NCI-H524 (cell line): ENCODE measurements at regions not wholly inside any gene's neighbourhood (a gene's known extent, or its start where the extent isn't known, plus 50 kb on each side); places are given as distances from the start of the nearest gene placed in this dataset.
"Not testable (repeated sequence)": the region's sequence is repeated elsewhere in the genome, so short reads cannot be mapped to it uniquely, and the experiment has no call there.

Experiments
- DNase-seq, 2 experiments: peaks; one replicate each; lab custom pipeline; 2025; lab: John Stamatoyannopoulos, UW

- DNase-seq = no peak
Observed at GRCh38 chr10:4437791-4438190, 388.2 kb upstream of the AKR1E2 start.

DNA sequence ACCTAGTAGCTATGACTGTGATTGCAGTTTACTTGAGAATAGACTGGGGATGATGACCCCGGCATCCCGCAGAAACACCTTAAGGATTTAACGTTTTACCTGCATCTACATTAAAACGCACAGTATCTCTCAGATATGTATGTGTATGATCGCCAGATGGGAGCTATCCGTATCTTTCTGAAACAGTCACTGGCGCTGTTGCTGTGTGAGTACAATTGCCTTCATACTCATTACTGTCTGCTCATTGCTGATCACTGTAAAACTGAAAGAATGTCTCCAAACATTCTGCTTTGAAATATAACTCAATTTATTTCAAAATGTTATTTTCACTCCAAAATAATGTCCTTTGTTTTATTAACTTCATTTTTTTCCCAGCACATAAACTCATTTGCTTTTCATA, 388.9 kb upstream of the AKR1E2 start:
- DNase-seq = no peak

GRCh38 chr10:4436103-4436502, 389.9 kb upstream of the AKR1E2 start:
- DNase-seq = no peak

GRCh38 chr10:4434516-4435071, 391.4 kb upstream of the AKR1E2 start:
- no peak for DNase-seq

DNA sequence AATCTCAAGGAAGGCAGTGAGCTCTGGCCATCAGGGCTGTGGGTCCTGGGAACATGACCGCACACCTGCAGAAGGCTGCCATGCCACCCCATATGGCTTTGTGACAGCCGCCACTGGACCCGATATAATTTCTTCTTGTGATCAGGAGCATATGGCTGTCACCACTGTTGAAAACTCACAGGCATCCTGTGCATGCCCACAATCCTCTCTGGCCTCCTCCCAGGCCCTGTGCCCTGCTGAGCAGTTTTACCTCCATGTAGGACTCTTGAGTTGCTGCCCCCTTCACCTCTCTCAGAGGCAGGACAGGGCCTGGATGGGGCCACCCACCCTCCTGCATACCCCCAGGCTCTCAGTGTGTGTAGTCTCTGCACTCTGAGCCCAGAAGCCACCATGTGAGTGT, 391.9 kb upstream of the AKR1E2 start:
- no peak for DNase-seq

DNA sequence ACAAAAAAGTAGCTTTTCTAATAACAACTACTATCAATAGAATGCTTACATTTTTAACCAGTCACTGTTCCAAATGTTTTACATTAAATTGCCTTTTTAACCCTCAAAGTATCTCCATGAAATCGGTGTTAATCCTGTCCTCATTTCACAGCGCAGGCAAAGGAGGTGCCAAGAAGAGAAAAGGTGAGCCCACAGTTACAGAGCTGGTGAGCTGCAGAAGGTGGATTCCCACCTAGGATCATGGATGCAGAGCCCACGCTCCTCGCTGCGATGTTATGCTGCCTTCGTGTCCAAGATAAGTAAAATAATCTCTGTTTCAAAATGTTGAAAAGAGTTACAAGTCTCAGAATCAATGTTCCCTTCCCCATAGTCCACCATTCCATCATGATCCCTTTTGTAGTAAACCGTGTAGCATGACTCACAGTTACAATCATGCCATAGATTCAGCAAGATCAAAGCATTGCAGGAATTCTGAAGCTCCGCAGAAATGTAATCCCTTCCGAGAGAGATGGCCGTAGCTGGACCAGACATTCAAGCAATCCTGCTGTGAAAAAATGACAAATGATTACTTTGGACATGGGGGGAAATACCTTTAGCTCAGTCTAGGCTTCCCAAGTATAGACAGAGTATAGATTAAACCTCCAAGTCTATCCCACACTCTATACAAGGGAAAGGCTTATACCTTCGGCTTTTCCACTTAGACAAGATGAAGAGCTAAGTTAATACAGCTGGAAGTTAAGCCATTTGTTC, 394.7 kb upstream of the AKR1E2 start:
- peak in 1 of 2 experiments; percentile 56 for DNase-seq

DNA sequence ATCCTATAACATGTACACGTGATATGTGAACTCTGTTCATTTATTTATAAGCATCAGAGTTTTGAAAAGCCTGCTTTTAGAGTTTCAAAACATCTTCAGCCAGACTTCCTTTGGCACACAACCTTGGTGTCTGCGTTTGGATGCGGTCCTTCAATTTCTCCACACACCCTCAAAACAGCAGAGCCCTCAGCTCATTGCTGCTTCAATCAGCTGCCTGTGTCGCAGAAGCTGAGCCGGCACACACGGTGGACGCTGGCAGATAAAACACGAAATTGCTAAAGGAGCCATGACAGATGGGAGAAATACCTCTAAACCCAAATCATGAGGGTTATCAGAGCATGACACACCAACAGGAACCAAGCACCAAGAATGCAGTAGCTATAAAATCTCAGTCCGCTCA, 396.4 kb upstream of the AKR1E2 start:
- no peak for DNase-seq

DNA sequence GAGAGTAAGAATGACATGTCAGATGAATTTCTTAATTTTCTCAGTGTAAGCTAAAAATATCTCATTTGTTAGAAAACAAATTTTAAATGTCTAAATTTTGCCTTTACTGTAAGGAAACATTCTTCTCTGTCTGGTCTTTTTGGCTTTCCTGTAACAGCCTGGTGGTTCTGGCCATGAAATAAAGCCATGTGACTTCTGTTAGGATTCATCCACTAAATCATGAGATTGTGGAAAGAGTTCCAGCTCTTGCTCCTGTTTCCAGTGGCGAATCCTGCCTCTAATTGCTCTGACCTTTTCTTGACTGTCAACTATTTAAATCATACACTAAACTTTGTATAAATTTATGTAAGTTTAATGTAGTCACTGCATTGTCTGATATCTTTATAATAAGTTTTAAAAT, 398.5 kb upstream of the AKR1E2 start:
- no peak for DNase-seq

DNA sequence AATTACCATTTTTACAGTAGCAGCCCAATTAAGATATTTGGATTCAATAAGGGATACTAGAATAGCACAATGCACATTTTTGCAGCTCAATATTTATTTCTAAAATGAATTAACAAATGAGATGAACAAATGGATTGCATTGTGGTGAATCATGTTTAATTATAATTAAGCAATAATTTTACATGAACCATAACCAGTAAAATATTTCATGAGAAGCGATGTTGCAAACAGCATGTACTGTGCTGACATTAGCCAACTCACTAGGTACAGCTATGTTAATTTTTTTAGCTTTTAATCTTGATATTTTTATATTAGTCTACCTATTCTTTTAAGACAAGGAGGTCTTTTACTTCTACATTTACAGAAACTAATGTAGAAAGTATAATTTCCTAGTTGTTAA, 399.1 kb upstream of the AKR1E2 start:
- DNase-seq = no peak

GRCh38 chr10:4409319-4409718, 416.7 kb upstream of the AKR1E2 start:
- no peak for DNase-seq

DNA sequence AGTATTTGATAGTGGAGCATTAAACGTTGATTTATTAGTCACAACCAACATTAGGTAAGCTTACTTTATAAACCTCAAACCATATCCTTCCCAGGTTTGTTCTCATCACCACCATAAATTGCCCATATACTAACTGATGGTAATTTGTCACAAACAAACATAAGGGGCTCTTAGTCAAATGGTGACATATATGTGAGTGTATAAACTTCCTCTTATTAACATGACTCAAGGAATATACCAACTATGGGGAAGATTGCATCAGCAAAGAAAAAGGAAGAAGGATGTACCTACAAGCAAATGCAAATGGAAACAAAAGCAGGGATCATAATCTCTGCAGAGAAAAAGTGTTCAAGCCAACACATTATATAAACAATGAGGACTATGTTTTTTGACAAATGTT, 418.2 kb upstream of the AKR1E2 start:
- DNase-seq = no peak

- no peak for DNase-seq
Observed at GRCh38 chr10:4405828-4406227, 420.2 kb upstream of the AKR1E2 start.

DNA sequence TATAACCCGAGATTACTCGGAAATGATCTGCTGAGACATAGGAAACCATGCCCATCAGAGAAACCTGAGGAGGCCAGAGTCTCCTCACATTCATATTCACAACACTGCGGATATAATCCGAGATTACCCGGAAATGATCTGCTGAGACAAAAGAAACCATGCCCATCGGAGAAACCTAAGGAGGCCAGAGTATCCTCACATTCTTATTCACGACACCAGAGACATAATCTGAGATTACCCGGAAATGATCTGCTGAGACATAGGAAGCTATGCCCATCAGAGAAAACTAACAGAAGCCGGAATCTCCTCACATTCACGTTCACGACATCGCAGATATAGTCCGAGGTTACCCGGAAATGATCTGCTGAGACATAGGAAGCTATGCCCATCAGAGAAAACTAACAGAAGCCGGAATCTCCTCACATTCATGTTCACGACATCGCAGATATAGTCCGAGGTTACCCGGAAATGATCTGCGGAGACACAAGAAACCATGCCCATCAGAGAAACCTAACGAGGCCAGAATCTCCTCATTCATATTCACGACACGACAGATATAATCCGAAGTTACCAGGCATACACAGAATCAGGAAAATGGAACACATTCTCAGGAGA, 422.3 kb upstream of the AKR1E2 start:
- no peak for DNase-seq

GRCh38 chr10:4401080-4401479, 424.9 kb upstream of the AKR1E2 start:
- DNase-seq = not testable (repeated sequence)

GRCh38 chr10:4399556-4399955, 426.5 kb upstream of the AKR1E2 start:
- no peak for DNase-seq

DNA sequence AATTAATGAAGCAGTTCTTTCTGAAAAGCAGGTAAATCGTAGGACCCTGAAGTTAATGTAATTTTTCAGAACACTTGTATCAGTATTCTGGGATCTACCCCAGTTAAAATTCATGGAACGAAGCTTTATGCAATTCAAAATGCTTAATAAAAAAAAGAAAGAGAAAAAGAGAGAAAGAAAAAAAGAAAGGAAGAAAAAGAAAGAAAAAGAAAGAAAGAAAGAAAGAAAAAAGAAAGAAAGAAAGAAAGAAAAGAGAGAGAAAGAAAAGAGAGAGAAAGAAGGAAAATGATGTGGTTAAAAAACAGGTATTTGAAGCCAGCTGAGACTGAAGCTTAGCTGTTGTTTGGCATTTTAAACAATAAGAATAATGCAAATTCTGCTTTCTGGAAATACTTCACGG, 427.4 kb upstream of the AKR1E2 start:
- DNase-seq = no peak

DNA sequence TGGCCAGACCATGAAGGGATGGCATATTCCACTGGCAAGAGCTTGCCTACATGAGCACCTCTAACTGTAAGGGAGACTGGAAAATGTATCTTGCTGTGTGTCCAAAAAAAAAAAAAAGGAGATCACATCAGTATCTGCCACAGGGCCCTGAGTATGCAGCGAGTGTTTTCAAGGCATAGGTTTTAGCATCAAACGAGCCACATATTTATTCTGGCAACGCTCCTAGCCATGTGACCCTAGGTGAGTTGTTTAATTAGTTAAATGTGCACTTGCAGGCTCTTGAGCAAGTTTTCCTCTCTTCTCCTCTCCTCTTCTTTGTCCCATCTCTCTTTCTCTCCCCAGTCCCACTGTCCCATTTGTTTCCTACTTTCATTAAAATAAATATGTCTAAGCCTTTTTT, 428.7 kb upstream of the AKR1E2 start:
- no peak for DNase-seq

DNA sequence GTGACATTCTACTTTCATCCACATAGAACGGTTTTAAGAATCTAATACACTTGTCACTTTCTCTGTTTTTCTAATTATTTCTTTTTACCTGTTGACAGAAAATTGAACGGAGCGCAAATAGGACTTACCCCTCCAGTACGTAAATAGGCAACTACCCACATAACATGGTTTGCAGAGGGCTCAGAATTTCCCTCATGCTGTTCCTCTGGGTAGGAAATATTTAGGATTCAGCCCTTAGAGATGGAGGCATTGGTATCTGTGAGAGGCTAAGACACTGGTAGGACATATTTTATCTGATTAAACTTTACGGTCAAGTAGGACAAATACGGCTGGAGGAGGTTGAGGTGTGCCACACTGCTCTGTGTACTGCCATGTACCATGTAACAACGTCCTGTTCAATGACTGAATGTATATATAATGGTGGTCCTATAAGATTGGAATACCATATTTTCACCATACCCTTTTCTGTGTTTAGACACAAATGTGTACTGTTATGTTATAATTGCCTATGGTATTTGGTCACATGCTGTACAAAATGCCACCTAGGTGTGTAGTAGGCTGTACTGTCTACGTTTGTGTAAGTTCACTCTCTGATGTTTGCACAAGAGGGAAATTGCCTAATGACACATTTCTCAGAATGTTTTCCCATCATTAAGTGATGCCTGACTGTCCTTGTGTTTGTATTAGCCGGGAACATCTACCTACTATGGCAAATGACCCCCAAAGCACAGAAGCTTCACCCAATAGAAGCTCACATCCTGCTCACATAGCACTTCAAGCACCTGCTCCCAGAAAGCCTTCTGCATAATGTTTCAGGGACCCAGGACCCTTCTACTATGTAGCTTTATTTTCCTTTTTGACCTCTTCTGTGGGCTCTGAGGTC, 429.4 kb upstream of the AKR1E2 start:
- no peak for DNase-seq

DNA sequence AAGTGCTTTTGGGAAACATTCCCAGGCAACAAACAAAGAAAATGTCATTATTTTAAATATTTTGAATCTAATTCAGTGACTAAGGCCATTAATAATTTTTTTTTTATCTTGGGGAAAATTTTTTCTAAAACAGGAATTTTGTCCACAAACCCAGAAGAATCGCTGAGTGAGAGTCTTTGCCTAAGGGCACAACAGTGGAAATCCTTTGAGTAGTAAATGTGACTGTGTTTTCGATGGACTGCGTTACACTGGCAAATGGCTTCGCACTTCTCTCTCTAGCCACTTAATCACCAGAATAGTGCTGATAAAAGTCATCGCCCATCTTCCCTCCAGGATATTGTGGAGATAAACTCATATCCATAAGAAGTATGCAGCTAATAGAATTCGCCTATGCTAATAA, 430.3 kb upstream of the AKR1E2 start:
- no peak for DNase-seq

DNA sequence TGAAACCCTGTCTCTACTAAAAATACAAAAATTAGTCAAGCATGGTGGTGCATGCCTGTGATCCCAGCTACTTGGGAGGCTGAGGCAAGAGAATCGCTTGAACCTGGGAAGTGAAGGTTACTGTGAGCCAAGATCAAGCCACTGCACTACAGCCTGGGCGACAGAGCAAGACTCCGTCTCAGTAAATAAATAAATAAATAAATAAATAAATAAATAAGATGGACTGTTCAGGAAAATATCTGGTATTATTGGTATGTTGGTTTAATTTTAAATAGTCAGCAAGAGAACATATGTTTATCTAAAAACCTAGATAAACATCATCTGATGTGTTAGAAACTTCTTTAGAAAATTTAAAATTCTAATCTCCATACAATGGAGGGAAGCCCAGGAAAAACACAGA, 431.6 kb upstream of the AKR1E2 start:
- DNase-seq = not testable (repeated sequence)

- peak in 1 of 2 experiments; percentile 50 for DNase-seq
Observed at GRCh38 chr10:4391683-4392082, 434.3 kb upstream of the AKR1E2 start.

DNA sequence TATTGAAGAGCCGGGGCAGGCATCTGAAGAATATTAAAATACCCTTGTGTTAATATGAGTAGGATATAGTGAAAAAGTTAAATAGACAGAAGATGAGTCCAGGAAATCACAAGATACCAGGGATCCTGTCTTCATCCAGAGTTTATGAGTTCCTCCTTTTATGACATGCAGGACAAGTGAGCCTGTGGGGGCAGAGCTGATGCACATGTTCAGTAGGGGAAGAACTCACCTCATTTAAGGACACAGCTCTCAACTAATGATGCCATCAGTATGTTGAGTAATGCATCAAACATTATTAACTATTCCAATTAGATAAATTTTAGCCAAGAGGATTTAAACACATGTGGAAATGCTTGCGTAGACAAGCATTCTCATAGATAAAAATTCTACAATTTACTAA, 435.8 kb upstream of the AKR1E2 start:
- DNase-seq = no peak
